ENCODE measurements at regions not wholly inside any gene's neighbourhood (a gene's known extent, or its start where the extent isn't known, plus 50 kb on each side); places are given as distances from the start of the nearest gene placed in this dataset.

- TF ChIP-seq CTCF (IDR thresholded peaks at IDR 0.05), result no peak
- TF ChIP-seq POLR2A (IDR thresholded peaks at IDR 0.05), result no peak
Observed at GRCh38 chr15:61318802-61319525, 89.9 kb upstream of the RORA start.
